HCT116 (cell line): ENCODE measurements at regions not wholly inside any gene's neighbourhood (a gene's known extent, or its start where the extent isn't known, plus 50 kb on each side); places are given as distances from the start of the nearest gene placed in this dataset.

Experiments used
- ATAC-seq: fragments of 200-7000 bp; cut with Tn5 transposase; 2 replicates; pipeline ENCODE4 v1.9.1; 2020; ENCODE audit warnings: mild to moderate bottlenecking, moderate library complexity
- BruUV-seq: library from RNA; stranded (reverse); fragments of 400-500 nt; replicated peaks from 2 replicates; lab custom pipeline; 2021; lab: Mats Ljungman, UMichigan
- CTCF ChIA-PET: fragments of 300-600 bp; sonication (Branson Sonifier 250); formaldehyde crosslinking; loops from one replicate; lab custom pipeline; 2021; ENCODE audit warnings: antibody characterized with exemption; lab: Charles Lee
- POLR2A ChIA-PET: fragments of 300-600, 350-600 bp; sonication (Branson Sonifier 250); formaldehyde crosslinking; loops from one replicate; lab custom pipeline; 2021; ENCODE audit warnings: antibody characterized with exemption; lab: Charles Lee
- RAD21 ChIA-PET, 2 experiments: fragments of 300-600 bp; sonication (Branson Sonifier 250); formaldehyde crosslinking; loops; one replicate each; lab custom pipeline; 2023; ENCODE audit warnings: low total read pairs in 2 of 2; ENCODE audit not compliant: uncharacterized antibody in 2 of 2, unreplicated experiment in 2 of 2, low non-redundant PET in 1 of 2; lab: Charles Lee
- DNase-seq: peaks from one replicate; pipeline ENCODE4 v3.0.0-alpha.2; 2010; ENCODE audit warnings: low read depth, low spot score
- H2AFZ ChIP-seq: fragments of 200-600 bp; shearing (Covaris generic), sonication (generic); 2 replicates; pipeline ENCODE4 v1.6.1; 2017; ENCODE audit warnings: low read depth, mixed run types, mixed read lengths, antibody characterized with exemption, low read length; ENCODE audit not compliant: poor library complexity, severe bottlenecking
- H3K27ac ChIP-seq: 2 replicates; pipeline ENCODE4 v1.5.1; 2012; ENCODE audit warnings: low read depth, low read length
- H3K27me3 ChIP-seq: fragments of 200-600 bp; sonication (generic); 2 replicates; pipeline ENCODE4 v1.6.1; 2016; ENCODE audit warnings: mixed run types, low read length, mixed read lengths; ENCODE audit not compliant: insufficient read depth
- H3K36me3 ChIP-seq, 2 experiments: fragments of 200-500 bp in 1 of 2; fragments of 200-600 bp in 1 of 2; sonication (Bioruptor generic) in 1 of 2; sonication (generic) in 1 of 2; 2 replicates each; pipeline versions ENCODE4 v1.5.1 to v1.6.1; 2014 to 2016; ENCODE audit warnings: low read length in 2 of 2, inconsistent platforms in 1 of 2, mixed read lengths in 1 of 2, mixed run types in 1 of 2; ENCODE audit not compliant: insufficient read depth in 2 of 2, control insufficient read depth in 1 of 2
- H3K4me1 ChIP-seq, 2 experiments: fragments of 200-600 bp in 1 of 2; sonication (generic) in 1 of 2; 2 replicates each; pipeline versions ENCODE4 v1.5.1 to v1.6.1; 2012 to 2017; ENCODE audit warnings: low read length in 2 of 2, inconsistent platforms in 1 of 2, mild to moderate bottlenecking in 1 of 2, mixed read lengths in 1 of 2, mixed run types in 1 of 2, moderate library complexity in 1 of 2; ENCODE audit not compliant: insufficient read depth in 2 of 2, control insufficient read depth in 1 of 2
- H3K4me2 ChIP-seq: fragments of 200-600 bp; sonication (generic); 2 replicates; pipeline ENCODE4 v1.6.1; 2017; ENCODE audit warnings: mixed run types, low read length, mixed read lengths
- H3K4me3 ChIP-seq, 2 experiments: fragments of 200-600 bp in 1 of 2; sonication (generic) in 1 of 2; replicated peaks in 1 of 2; 2 replicates each; pipeline ENCODE4 v1.5.1; 2011 to 2016; ENCODE audit warnings: low read length in 2 of 2, control low read depth in 1 of 2, low read depth in 1 of 2, mild to moderate bottlenecking in 1 of 2, mixed read lengths in 1 of 2, mixed run types in 1 of 2
- H3K79me2 ChIP-seq: fragments of 200-600 bp; sonication (generic); 2 replicates; pipeline ENCODE4 v1.6.1; 2017; ENCODE audit warnings: mild to moderate bottlenecking, mixed run types, low read length, moderate library complexity, mixed read lengths; ENCODE audit not compliant: insufficient read depth
- H3K9ac ChIP-seq: fragments of 200-600 bp; sonication (generic); 2 replicates; pipeline ENCODE4 v1.6.1; 2016; ENCODE audit warnings: low read length, mixed read lengths
- H3K9me2 ChIP-seq: fragments of 200-600 bp; sonication (generic), shearing (Covaris generic); 2 replicates; pipeline ENCODE4 v1.6.1; 2017; ENCODE audit warnings: mixed run types, mild to moderate bottlenecking, moderate library complexity; ENCODE audit not compliant: insufficient read depth
- H3K9me3 ChIP-seq, 2 experiments: fragments of 200-500 bp in 1 of 2; fragments of 200-600 bp in 1 of 2; sonication (Bioruptor generic) in 1 of 2; sonication (generic) in 1 of 2; 2 replicates each; pipeline ENCODE4 v1.6.1; 2014 to 2017; ENCODE audit warnings: low read length in 2 of 2, mixed read lengths in 2 of 2, inconsistent platforms in 1 of 2, low read depth in 1 of 2, mild to moderate bottlenecking in 1 of 2, mixed run types in 1 of 2, moderate library complexity in 1 of 2; ENCODE audit not compliant: control insufficient read depth in 1 of 2, insufficient read depth in 1 of 2
- H4K20me1 ChIP-seq: fragments of 200-600 bp; sonication (generic), shearing (Covaris generic); 2 replicates; pipeline ENCODE4 v1.6.1; 2017; ENCODE audit warnings: mixed run types, mild to moderate bottlenecking, moderate library complexity; ENCODE audit not compliant: insufficient read depth
- ATF3 ChIP-seq: IDR thresholded peaks from 2 replicates; pipeline ENCODE4 v1.6.1; 2012
- CBX3 ChIP-seq: IDR thresholded peaks from 2 replicates; pipeline ENCODE4 v1.6.1; 2012; ENCODE audit warnings: low read depth
- CTCF ChIP-seq, 3 experiments: fragments of 200-600 bp in 1 of 3; sonication (generic) in 1 of 3; IDR thresholded peaks in 2 of 3; conservative IDR thresholded peaks in 1 of 3; 2 replicates each; pipeline ENCODE4 v1.5.1; 2012 to 2017; ENCODE audit warnings: low read depth in 2 of 3, low read length in 2 of 3, antibody characterized with exemption in 1 of 3, borderline replicate concordance in 1 of 3, control low read depth in 1 of 3, mild to moderate bottlenecking in 1 of 3, mixed read lengths in 1 of 3, mixed run types in 1 of 3, moderate library complexity in 1 of 3; ENCODE audit not compliant: insufficient read depth in 1 of 3
- EGR1 ChIP-seq: IDR thresholded peaks from 2 replicates; pipeline ENCODE4 v1.6.1; 2012; ENCODE audit warnings: low read depth
- EZH2 ChIP-seq: fragments of 200-600 bp; sonication (generic); IDR thresholded peaks from 2 replicates; pipeline ENCODE4 v1.6.1; 2017; ENCODE audit warnings: antibody characterized with exemption, mixed run types
- FOSL1 ChIP-seq: IDR thresholded peaks from 2 replicates; pipeline ENCODE4 v1.6.1; 2012; ENCODE audit warnings: low read depth
- MAX ChIP-seq: IDR thresholded peaks from 2 replicates; pipeline ENCODE4 v1.6.1; 2012
- POLR2A ChIP-seq: IDR thresholded peaks from 2 replicates; pipeline ENCODE4 v1.7.0; 2011; ENCODE audit warnings: borderline replicate concordance; ENCODE audit not compliant: insufficient read depth, insufficient read length; ENCODE audit errors: extremely low read depth
- POLR2AphosphoS5 ChIP-seq: IDR thresholded peaks from 2 replicates; pipeline ENCODE4 v1.6.1; 2011; ENCODE audit warnings: mild to moderate bottlenecking, low read depth, low read length, moderate library complexity
- RAD21 ChIP-seq: IDR thresholded peaks from 2 replicates; pipeline ENCODE4 v1.6.1; 2012; ENCODE audit warnings: low read depth, mild to moderate bottlenecking
- REST ChIP-seq: IDR thresholded peaks from 2 replicates; pipeline ENCODE4 v1.6.1; 2012; ENCODE audit warnings: low read depth
- SRF ChIP-seq: IDR thresholded peaks from 2 replicates; pipeline ENCODE4 v1.6.1; 2012; ENCODE audit warnings: low read depth
- TCF7L2 ChIP-seq: IDR thresholded peaks from 2 replicates; pipeline ENCODE4 v1.7.0; 2011; ENCODE audit warnings: borderline replicate concordance, inconsistent platforms; ENCODE audit not compliant: insufficient read depth, insufficient read length; ENCODE audit errors: extremely low read depth
- YY1 ChIP-seq: IDR thresholded peaks from 2 replicates; pipeline ENCODE4 v1.6.1; 2011; ENCODE audit warnings: low read length, low read depth, moderate library complexity, mild to moderate bottlenecking; ENCODE audit not compliant: insufficient replicate concordance; ENCODE audit errors: extremely low read depth
- ZNF274 ChIP-seq: fragments of 200-500 bp; sonication (Bioruptor generic); IDR thresholded peaks from 2 replicates; pipeline ENCODE4 v1.6.1; 2014; ENCODE audit warnings: mild to moderate bottlenecking, low read depth, low read length, inconsistent platforms
- intact Hi-C: fragments of 100-400 bp; cut with micrococcal nuclease; formaldehyde crosslinking; loops from 2 replicates; pipeline ENCODE4 v1.10.0; 2022

- H3K4me1 ChIP-seq, result no peaks in the 10 kb centered on the region
- POLR2A ChIA-PET, result no interaction called here
- H2AFZ ChIP-seq, result no peak overlapping the region
- TF ChIP-seq RAD21 (peak; percentile 16; the same call in 1 of the 2 replicates), SRF (no peak), ZNF274 (no peak), EGR1 (no peak), POLR2AphosphoS5 (no peak), CTCF (IDR thresholded peaks at IDR 0.05 in 2 of 3, conservative IDR thresholded peaks at IDR 0.05 in 1 of 3; ENCODE audit: borderline replicate concordance in 1 of 3, insufficient read depth in 1 of 3, low read depth in 2 of 3, low read length in 2 of 3) (peak in 2 of 3 experiments; percentile 27 to 28; a peak in 2 of 6 replicates), EZH2 (no peak), POLR2A (no peak), ATF3 (no peak), REST (no peak), FOSL1 (no peak), CBX3 (no peak), TCF7L2 (no peak), MAX (no peak), YY1 (no peak)
- H3K79me2 ChIP-seq, result no peaks in the 10 kb centered on the region
- no peak for ATAC-seq
- peak; percentile 0 for DNase-seq
- no TSS peak for BruUV-seq
- H3K9ac ChIP-seq, result no peak overlapping the region
- H3K4me3 ChIP-seq, result no peak overlapping the region
- H4K20me1 ChIP-seq, result no peaks in the 10 kb centered on the region
- RAD21 ChIA-PET, result no interaction called here
- H3K9me3 ChIP-seq, result peaks cover 8 to 9% of the 10 kb centered on the region in 2 experiments; a peak in 3 of 4 replicates
- H3K4me2 ChIP-seq, result no peak overlapping the region
- intact Hi-C loops, result no loop called here
- H3K36me3 ChIP-seq, result no peaks in the 10 kb centered on the region
- no peaks in the 10 kb centered on the region for H3K27me3 ChIP-seq
- H3K9me2 ChIP-seq, result no peaks in the 10 kb centered on the region
- CTCF ChIA-PET, result interaction anchor here (1.3 kb wide), 1 partner anchor 792 kb away, joined by 3 read pairs; no protein-coding TSS in a partner anchor
- no peak overlapping the region for H3K27ac ChIP-seq
Observed at GRCh38 chr15:47987908-47988532, 132.8 kb upstream of the SLC24A5 start.
